ENCODE measurements at regions not wholly inside any gene's neighbourhood (a gene's known extent, or its start where the extent isn't known, plus 50 kb on each side); places are given as distances from the start of the nearest gene placed in this dataset.
"Not testable (repeated sequence)": the region's sequence is repeated elsewhere in the genome, so short reads cannot be mapped to it uniquely, and the experiment has no call there.

- no peak for DNase-seq
Observed at GRCh38 chr10:9091530-9092093, 1037.1 kb downstream of the GATA3 start.

GRCh38 chr10:9096288-9096687 is 1041.8 kb downstream of the GATA3 start:
- DNase-seq, result no peak

- DNase-seq, result no peak
Observed at GRCh38 chr10:9097206-9097990, 1042.9 kb downstream of the GATA3 start.

- no peak for DNase-seq
Observed at GRCh38 chr10:9097991-9098306, 1043.5 kb downstream of the GATA3 start.

- DNase-seq, result no peak
Observed at GRCh38 chr10:9102026-9102425, 1047.5 kb downstream of the GATA3 start.

GRCh38 chr10:9103301-9103700 is 1048.8 kb downstream of the GATA3 start:
- no peak for DNase-seq

GRCh38 chr10:9111976-9112375 is 1057.5 kb downstream of the GATA3 start:
- DNase-seq, result no peak

GRCh38 chr10:9126728-9127127 is 1072.2 kb downstream of the GATA3 start:
- no peak for DNase-seq

GRCh38 chr10:9137368-9137767 is 1082.9 kb downstream of the GATA3 start:
- DNase-seq, result no peak

- not testable (repeated sequence) for DNase-seq
Observed at GRCh38 chr10:9138829-9139228, 1084.3 kb downstream of the GATA3 start.

GRCh38 chr10:9140373-9140772 is 1085.9 kb downstream of the GATA3 start:
- no peak for DNase-seq

- no peak for DNase-seq
Observed at GRCh38 chr10:9147475-9147874, 1093.0 kb downstream of the GATA3 start.

- no peak for DNase-seq
Observed at GRCh38 chr10:9149134-9149533, 1094.6 kb downstream of the GATA3 start.

- DNase-seq, result not testable (repeated sequence)
Observed at GRCh38 chr10:9153057-9153456, 1098.6 kb downstream of the GATA3 start.

- no peak for DNase-seq
Observed at GRCh38 chr10:9157656-9158055, 1103.2 kb downstream of the GATA3 start.

GRCh38 chr10:9158675-9159074 is 1104.2 kb downstream of the GATA3 start:
- no peak for DNase-seq

GRCh38 chr10:9160275-9160674 is 1105.8 kb downstream of the GATA3 start:
- DNase-seq, result no peak

GRCh38 chr10:9163699-9164098 is 1109.2 kb downstream of the GATA3 start:
- no peak for DNase-seq

GRCh38 chr10:9166770-9167169 is 1112.3 kb downstream of the GATA3 start:
- no peak for DNase-seq

GRCh38 chr10:9172276-9172675 is 1117.8 kb downstream of the GATA3 start:
- no peak for DNase-seq

- no peak for DNase-seq
Observed at GRCh38 chr10:9175200-9175599, 1120.7 kb downstream of the GATA3 start.

GRCh38 chr10:9183197-9183880 is 1128.9 kb downstream of the GATA3 start:
- DNase-seq, result not testable (repeated sequence)

- DNase-seq, result no peak
Observed at GRCh38 chr10:9188022-9188810, 1133.7 kb downstream of the GATA3 start.

- no peak for DNase-seq
Observed at GRCh38 chr10:9189448-9189847, 1135.0 kb downstream of the GATA3 start.

Data from NCI-H2171 treated with DMSO at 0.1 percent for 48 hours (cell line).